ENCODE measurements at regions not wholly inside any gene's neighbourhood (a gene's known extent, or its start where the extent isn't known, plus 50 kb on each side); places are given as distances from the start of the nearest gene placed in this dataset.

DNA sequence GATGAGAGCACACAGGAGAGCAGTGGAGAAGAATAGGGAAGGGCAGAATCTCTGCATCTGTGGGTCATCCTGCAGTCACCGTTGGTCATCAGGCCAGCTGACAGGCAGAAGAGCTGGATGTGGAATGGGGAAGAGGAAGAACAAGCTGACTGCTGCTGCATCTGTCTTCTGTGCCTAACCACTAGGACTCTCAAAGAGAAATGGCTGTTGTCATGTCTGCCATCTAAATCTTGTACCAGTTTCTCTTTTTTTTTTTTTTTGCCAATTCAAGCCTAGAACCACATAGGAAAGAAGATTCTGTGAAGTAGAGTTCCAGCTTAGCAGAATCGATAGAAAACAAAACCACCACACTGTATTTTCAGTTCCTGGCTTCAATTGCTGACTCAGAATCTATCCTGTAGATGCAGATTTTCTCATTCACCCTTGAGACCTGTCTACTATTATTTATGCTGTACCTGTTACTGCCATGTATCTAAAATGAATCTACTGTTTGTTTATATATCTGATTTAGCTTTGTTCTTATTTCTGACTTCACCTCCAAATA is 421.9 kb upstream of the PRICKLE1 start:
- DNase-seq (ENCODE audit: low spot score): peak; percentile 39

DNA sequence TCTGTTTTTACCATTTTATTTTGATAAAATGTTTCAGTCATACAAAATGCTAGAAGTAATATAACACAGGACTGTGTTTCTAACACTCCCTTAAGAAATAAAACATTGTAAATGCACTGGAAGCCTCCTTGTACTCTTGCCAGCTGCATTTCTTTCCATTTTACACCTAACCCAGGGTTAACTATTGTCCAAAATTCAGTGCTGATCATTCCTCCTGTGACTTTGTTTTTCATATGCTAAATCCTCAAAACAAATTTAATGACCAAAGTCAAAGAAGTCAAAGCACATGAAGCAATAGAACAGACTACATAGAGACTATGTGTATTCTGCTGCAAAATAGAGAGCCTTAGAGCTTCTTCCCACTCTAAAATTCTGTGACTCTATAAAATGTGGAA is 420.3 kb upstream of the PRICKLE1 start:
- no peak for DNase-seq (ENCODE audit: low spot score)

DNA sequence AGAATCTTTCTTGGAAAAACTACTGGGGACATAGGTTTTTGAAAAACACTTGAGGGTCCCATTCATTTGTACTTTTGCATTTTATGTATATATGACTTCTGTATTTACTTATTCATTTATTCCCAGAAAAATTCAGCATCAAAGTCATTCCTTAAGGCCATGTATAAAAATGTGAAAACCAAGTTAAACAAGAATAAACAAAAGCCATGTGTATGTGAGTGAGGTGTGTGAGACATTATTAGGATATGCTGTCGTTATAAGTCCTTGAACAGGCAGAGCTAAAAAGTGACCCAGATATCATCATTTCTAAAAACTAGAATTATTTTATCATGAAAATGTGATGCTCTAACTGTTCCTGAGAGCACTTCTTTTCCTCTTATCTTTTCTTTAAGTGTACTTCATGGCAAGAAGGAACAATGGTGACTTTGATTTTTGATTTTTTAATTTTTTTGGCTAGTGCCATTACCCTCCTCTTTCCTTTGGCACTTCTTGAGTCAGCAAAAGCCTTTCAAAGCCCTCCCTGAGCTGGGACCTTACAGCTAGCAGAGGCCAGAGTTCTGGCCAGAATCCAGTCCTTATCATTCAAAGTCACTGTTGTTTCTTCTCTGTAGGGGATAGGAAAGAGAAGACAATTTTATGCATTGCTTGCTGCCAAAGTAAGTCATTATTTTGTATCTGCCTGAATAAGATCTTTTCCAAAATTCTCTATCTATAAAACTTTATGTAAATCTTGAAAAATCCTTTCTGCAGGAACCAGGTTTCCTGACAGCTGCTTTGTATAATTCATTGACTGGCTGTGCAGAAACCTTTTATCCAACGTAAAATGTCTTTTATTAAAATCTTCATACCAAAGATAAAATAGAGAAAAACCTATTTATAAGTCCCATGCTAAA is 419.7 kb upstream of the PRICKLE1 start:
- no peak for DNase-seq (ENCODE audit: low spot score)

DNA sequence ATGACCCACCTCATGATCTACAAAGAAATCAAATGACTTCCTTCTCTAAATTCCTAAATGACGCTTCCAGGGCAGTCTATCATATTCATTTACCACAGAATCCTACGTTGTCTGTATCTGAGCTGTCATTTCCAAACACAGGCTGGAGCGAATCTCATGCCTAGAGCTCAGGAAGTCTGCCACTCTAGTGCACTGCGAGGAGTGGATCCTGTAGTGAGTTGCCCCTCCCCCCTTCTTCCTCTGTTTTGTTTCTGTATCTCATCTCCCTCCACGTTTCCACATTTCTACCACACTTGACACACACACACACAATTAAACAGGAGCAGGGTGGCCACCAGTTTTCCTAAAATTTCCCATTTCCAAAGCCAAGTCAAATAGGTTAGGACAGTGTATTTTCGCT is 415.4 kb upstream of the PRICKLE1 start:
- no peak for DNase-seq (ENCODE audit: low spot score)

DNA sequence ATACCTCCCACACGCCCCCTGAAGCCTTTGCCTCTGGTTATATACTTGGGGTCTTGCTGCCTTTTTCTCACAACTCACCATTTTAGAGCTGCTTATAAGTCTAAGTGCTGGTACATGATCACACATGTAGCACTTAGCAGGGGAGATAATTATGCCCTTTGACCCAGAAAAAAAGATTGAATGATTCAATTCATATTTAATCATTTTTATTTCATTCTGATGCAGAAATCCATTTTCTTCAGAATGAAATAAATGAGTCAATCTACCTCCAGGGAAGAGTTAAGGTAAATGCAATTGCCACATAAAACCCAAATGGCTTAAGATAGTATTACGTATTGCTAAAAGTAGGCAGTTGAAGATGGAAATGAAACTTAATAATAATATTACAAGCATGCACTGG is 414.6 kb upstream of the PRICKLE1 start:
- DNase-seq (ENCODE audit: low spot score): no peak

DNA sequence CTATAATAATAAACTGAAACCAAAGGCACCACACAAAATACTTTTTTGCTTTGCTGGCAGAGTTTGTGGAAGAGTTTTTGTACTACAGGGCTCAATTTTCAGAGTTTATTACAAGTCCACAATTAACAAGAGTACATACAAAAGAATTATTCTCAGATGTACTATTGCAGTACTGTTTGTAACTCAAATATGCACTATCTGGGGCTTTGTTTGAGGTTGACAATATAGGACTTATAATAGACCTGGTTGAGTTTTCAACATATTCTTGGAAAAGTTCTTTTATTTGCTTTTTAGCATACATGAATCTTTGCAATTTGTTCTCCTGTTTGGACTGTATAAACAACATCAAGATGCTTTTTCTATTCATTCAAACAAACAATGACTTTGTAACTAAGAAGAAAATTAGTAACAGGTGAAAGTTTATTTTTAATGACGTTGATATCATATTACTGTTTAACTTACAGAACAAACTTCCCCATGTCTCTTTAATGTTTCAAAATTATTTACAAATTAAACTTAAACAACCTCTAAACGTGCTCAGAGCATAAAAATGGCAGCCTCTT is 407.4 kb upstream of the PRICKLE1 start:
- DNase-seq (ENCODE audit: low spot score): no peak

DNA sequence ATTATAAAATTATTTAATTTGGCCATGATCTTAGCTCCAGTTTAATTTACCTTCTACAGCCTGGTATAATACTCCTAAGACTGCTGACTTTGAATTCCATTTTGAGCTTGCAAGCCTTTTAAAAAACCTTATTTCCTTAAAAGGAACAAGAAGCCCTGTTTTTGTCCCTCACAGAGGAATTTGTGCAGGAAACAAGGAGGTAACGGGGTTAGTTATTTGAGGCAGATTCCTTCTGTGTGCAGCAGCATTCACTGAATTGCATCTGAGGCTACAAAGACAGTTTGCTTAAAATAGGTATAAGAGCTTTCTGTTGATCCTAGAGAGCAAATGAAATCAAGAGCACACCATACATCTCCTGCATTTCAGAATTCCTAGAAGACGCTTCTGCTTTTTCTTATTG is 403.3 kb upstream of the PRICKLE1 start:
- DNase-seq (ENCODE audit: low spot score): no peak

DNA sequence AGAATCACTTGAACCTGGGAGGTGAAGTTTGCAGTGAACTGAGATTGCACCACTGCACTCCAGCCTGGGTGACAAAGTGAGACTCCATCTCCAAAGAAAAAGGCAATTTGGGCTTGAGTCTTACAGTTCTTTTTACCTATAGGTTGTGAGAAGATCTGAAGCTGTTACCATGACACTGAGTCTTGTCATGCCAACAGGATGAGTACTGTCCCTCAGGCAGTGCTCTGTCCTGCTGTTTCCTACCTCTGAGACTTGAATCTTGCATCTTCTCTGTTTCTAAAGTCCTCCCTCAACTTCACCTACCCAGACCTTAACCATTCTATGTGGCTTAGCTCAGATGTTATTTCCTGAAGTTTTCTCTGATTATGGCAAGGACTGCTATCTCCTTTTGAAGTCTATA is 400.8 kb upstream of the PRICKLE1 start:
- no peak for DNase-seq (ENCODE audit: low spot score)

DNA sequence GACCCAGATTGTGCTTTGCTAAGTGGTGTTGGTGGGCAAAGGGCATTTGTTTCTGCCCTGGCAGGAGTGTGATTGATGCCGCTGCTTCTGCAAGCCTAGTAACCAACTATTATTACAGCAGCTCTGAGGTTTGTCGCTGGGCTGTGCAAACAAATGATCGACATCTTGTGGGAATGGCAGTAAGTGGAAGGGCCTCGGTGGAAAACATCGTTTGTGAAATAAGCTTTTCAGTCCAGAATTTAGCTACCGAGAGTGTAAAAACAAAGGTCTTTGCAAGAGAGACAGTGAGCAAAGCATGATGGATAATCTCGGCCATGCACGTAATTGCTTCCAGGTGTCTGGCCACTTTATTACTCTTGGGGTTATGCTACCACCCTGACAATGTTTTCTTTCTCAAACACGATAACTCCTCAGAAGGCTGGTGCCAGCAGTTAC is 397.7 kb upstream of the PRICKLE1 start:
- no peak for DNase-seq (ENCODE audit: low spot score)

DNA sequence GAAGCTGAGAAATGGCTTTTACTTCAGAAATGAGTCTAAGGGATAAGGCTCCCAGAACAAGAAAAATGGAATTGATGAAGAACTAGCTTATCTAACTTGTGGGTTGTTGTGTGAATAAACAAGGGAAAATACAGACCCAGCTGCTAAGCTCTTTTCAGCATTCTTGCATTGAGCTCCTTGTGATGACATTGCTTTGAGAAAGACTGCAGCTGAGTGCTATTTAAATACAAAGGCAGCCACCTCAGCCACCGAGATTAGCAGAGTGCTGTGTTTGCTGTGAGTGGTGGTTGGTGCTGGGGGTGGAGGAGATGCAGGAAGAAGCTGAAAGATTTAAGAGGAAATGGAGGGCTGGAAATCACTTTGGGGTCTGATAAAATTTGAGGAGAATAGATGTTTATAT is 396.0 kb upstream of the PRICKLE1 start:
- no peak for DNase-seq (ENCODE audit: low spot score)

DNA sequence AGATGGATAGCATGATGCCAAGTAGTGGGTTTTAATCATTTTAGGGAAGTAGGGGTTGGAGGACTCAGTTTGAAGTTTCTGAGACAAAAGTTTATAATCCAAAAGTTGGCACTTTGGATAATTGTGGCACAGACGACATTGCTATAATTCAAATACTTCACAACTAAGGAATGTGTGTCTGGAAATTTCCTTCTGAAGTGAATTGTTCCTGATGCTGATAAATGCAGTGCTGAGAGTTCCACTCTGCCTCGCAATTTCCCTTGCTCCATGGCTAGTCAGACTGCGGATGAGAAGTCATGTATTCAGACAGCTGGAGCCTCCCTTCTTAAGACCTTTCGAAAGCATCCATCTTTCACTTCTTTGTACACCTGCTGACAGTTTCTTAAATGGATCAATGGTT is 393.3 kb upstream of the PRICKLE1 start:
- DNase-seq (ENCODE audit: low spot score): no peak

DNA sequence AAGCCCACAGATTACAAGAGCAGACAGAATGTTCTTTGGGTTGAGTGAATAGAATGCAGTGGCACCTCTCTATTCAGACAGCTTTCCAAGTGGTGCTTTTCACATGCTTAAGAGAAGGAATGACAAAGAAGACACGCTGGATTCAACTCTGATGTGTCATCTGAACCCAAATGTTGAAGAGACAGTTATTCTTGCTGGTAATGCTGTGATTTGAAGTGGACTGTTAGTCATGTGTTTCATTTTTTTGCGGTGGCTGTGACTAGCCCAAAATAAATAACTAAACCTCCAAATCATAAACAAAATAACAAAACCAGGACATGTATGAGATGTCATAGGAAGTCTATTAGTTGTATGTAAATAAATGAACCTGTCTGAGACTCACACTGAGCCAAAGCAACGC is 391.8 kb upstream of the PRICKLE1 start:
- peak; percentile 35 for DNase-seq (ENCODE audit: low spot score)

DNA sequence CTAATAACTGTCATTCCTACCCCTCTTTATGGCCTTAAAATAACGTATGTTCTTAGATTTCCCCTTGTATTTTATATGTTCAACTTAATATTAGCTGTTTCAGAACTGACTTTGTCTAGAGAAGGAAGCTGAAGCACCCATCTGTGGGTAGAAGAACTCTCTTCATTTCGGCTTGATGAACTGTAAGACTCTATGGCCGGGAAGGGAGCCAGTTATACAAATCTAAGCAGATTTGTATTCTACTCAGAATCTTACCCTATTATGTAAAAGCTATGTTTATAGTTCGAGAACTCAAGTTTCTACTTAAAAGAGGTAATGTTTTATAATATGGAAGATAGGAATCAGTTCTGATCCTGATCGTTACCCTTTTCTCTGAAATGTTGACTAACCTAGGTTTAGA is 390.9 kb upstream of the PRICKLE1 start:
- no peak for DNase-seq (ENCODE audit: low spot score)

DNA sequence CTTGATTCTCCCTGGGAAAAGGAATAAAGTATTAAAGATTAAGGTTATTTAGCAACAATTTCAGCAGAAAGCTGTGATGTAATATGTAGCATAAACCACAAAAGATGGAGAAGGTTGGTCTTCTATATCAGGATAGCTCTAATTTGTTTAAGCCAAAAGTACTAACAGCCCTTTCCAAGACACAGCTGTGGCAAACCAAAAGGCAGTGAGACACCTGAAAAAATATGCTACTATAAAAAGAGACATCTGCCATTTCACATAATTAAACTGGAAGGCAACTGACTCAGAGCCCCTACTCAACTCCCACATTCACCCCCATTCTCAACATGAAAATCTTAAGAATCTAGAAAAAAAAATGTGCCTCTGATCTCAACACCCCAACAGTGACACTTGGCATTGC is 390.2 kb upstream of the PRICKLE1 start:
- DNase-seq (ENCODE audit: low spot score): no peak

DNA sequence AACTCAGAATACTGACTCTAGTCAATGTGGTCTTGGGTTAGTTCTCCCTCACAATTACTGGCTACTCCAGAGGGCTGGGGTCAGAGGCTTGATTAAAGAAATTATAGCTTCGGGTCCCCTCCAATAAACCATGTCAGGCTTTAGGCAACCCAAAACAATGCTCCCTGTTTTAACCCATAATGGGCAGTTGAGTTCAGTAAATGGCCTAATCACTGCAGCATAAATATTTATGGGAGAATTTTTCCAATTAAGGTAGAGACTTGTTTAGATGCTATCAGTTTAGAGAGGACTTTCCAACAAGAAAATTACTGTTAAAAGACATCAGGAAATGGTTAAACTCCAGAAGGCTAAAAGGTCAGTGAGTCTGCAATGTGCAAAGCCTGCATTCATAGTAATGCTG is 389.2 kb upstream of the PRICKLE1 start:
- DNase-seq (ENCODE audit: low spot score): no peak

DNA sequence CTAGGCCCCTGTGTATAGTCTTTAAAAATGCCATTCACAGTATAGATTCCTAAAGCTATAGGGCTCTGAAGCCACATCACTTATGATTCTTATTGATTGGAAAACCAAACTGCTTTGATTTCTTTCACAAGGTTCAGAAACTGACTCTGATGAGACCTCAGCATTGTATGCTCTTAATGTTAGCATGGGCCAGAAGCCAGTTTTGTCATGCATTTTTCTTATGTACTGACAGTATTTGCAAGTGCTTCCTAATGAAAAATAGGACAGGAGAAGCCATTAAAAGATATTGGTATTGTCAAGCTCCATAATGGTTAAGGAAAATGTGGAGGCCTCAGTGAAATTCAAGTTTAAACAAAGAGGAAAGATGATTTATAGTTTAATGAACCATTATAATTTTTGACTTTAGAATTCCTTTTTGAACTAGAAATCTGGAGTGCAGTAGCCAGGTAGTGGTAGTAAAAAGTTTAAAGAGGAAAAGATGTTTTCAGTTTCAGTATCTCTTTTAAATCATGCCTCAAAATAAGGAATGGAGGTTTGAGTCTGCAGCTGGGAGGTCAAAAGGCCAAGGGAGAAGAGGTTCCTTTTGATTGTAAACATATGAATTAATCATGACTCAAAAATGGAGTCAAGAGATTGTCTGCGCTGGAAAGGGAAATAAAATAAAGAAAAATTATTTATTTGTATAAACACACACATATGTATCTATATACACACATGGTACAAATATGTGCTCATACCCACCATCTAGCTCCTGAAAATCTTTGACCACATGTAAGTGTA is 388.1 kb upstream of the PRICKLE1 start:
- DNase-seq (ENCODE audit: low spot score): no peak

DNA sequence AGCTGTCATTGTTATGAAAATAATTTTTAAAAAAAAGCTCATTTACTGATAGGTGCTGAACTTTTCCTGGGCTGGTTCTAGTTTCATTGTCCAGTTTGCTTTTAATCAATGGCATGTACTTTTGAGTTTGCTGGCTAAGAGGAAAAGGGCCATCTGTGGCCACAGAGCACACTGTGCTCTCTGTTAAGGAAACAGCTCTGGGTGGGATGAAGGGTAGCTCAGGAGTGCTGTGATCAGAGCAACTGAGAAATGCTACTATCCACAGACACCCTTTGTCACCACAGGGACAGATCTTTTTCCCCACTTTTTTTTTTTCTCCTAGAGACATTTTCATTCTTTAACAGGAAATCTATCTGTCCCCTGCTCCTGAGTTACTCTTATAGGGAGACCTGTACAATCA is 387.1 kb upstream of the PRICKLE1 start:
- no peak for DNase-seq (ENCODE audit: low spot score)

DNA sequence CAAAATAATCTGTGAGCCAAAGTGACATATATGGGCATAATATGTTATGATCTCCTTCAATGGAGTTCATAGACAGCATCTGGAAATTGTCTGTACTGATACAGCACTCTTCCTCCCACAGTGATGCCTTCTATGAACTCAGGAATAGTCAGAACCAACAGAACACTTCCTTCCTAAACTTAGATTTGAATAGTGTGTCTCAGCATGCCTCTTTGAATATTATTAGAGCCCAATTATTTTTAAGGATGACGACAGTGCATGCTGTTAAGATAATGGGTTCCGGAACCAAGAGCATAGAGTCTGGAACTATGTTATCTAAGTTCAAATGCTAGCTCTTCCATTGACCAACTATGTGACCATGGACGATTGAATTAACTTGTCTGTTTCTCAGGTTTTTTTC is 386.6 kb upstream of the PRICKLE1 start:
- DNase-seq (ENCODE audit: low spot score): no peak

DNA sequence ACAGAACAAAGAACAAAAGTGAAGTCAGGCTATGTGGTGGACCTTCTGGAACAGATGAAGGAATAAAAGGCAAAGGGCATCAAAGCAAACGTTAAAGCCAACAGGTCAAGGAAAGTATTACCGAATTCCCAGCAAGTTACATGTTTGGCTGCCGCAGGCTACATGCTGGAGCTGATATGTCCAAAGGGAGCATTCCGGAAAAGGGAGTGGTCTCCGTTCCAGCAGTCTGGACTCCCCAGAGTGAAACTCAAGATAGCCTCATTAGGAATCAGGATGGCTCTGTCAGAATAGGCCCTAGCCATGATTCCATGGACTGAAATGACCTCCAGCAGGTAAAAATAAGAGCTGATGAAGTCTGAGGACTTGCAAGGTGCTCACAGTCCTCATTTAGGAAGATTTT is 379.8 kb upstream of the PRICKLE1 start:
- DNase-seq (ENCODE audit: low spot score): no peak

DNA sequence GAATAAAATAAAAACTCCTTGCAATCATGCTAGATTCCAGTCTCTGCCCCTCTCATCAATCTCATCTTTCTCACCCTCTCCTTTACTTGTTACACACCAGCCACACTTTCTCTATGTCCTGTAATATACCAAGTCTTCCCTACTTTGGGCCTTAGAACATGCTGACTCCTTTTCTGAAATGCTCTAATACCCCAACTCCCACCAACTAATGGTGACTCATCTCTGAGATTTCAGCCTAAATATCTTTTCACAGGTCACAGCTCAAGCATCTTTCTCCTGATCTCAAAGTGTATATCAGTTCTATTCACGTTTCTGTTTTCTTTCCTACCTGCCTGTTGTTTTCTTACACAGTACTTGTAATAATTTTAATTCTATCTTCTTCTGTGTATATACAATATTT is 378.9 kb upstream of the PRICKLE1 start:
- peak; percentile 39 for DNase-seq (ENCODE audit: low spot score)

DNA sequence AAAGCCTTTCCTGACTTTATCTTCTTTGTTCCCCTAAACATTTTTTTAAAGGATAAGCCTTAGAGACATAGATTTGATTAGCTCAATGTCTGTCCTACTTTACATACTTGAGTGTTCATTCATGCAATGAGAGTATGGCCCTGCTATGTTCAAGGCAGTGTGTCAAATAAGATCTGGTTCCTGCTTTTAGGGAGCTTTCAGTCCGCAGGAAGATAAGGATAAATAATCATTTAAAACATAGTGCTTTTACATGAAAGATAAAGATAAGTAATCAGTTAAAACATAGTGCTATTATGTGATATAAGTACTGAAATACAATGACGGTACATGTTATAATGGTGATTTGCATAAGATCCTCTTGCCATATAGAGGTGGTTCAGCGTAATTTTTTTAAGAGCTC is 378.3 kb upstream of the PRICKLE1 start:
- DNase-seq (ENCODE audit: low spot score): no peak

DNA sequence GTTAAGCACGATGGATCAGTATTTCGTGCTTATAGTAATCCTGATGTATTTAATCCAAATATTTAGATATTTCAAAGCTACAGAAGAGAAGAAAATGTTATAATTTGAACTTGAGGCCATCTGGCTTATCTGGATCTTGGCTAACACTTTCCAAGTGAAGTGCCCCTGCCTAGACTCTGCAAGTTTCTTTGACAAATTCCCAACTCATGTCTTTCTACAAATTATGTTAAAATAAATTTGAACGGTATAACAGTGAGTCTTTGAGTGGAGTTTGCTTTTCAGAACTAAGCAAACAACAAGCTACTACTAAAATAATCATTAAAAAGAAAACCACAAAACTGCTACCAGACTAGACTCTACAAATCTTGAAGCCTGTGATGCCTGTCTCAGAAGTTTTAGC is 374.4 kb upstream of the PRICKLE1 start:
- DNase-seq (ENCODE audit: low spot score): no peak

DNA sequence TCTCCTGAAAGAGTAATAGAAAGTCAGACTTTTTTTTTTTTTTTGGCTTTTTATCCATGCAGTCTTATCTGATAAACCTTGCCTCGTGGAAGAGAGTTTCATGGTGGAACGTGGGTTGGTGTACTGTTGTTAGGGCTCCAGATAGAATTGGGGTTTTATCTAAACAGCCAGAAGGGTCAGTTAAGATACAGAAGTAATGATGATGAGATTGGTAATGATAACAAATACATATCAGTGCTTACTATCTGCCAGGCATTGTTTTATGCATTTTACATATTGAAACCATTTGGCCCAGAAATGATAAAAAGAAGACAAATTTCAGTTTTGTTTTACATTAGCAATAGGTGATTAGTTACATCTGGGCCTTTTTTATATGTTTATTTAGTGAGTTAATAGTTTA is 372.8 kb upstream of the PRICKLE1 start:
- no peak for DNase-seq (ENCODE audit: low spot score)

All from kidney tubule cell (primary cell).